GM19351 (cell line): ENCODE measurements at regions not wholly inside any gene's neighbourhood (a gene's known extent, or its start where the extent isn't known, plus 50 kb on each side); places are given as distances from the start of the nearest gene placed in this dataset.
"Not testable (repeated sequence)": the region's sequence is repeated elsewhere in the genome, so short reads cannot be mapped to it uniquely, and the experiment has no call there.

Experiments used
- ATAC-seq: cut with Tn5 transposase; IDR thresholded peaks from one replicate; pipeline ENCODE4 v1.9.1; 2021; ENCODE audit warnings: mild to moderate bottlenecking, moderate library complexity; ENCODE audit not compliant: unreplicated experiment

GRCh38 chr21:32823296-32823695 lies 51.7 kb upstream of the PAXBP1 start:
- not testable (repeated sequence) for ATAC-seq

- no peak for ATAC-seq
Observed at GRCh38 chr21:32824950-32825349, 53.4 kb upstream of the PAXBP1 start.

DNA sequence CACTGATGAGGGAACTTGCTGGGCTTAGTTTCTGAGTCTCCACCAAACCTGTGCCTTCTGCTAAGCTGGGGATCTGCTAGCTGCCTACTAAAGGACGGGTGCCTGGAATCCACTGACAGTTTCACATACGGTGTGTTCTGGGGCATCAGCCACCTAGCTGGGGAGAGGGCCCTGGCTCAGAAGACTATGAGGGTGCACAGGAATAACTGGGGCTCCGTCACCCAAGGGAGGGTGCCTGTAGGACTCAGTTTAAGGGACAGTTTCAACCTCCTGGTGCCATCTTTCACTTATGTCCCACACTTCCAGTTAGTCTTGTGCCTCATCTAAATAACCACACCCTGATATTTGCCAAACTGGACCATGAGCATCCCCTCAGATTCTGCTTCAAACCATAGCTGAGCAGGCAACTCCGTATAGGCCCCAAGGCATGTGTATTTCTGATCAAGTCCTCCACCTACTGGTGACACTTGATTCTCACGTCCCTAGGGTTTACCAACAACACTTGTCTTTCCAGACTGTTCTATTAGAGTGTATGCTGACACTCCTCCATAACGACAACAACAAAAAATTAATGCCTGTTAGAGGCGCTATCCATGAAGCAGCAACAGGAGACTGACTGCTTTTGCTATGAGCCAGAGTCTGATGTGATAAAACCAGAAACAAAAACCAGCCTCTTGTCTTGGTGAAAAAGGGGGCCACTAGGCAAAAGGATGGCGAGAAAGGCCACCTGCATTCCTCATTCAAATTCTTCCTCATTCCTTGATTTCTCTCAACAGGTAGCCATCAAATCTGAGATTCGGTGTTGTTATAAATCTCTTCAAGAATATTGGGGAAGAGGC lies 55.0 kb upstream of the PAXBP1 start:
- ATAC-seq, result peak; percentile 60

GRCh38 chr21:32828908-32829307 lies 57.4 kb upstream of the PAXBP1 start:
- ATAC-seq, result no peak

DNA sequence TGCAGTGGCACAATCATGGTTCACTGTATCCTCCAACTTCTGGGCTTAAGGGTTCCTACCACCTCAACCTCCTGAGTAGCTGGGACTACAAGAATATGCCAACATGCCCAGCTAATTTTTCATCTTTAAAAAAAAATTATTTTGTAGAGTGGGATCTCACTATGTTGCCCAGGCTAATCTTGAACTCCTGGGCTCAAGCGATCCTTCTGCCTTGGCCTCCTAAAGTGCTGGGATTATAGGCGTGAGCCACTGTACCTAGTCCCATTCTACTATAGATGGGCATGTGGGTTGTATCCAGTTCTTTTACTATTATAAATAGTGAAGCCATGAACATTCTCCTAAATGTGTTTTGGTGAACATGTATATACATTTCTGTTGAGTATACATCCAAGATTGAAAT lies 57.9 kb upstream of the PAXBP1 start:
- no peak for ATAC-seq

DNA sequence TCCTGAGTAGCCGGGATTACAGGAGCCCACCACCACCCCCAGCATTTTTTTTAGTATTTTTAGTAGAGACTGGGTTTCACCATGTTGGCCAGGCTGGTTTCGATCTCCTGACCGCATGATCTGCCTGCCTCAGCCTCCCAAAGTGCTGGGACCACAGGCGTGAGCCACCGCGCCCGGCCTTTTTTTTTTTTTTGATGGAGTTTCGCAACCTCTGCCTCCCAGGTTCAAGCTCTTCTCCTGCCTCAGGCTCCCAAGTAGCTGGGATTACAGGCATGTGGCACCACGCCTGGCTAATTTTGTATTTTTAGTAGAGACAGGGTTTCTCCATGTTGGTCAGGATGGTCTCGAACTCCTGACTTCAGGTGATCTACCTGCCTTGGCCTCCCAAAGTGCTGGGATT lies 60.2 kb upstream of the PAXBP1 start:
- not testable (repeated sequence) for ATAC-seq

- no peak for ATAC-seq
Observed at GRCh38 chr21:32834211-32834915, 62.8 kb upstream of the PAXBP1 start.

GRCh38 chr21:32834916-32835235 lies 63.3 kb upstream of the PAXBP1 start:
- ATAC-seq, result no peak

DNA sequence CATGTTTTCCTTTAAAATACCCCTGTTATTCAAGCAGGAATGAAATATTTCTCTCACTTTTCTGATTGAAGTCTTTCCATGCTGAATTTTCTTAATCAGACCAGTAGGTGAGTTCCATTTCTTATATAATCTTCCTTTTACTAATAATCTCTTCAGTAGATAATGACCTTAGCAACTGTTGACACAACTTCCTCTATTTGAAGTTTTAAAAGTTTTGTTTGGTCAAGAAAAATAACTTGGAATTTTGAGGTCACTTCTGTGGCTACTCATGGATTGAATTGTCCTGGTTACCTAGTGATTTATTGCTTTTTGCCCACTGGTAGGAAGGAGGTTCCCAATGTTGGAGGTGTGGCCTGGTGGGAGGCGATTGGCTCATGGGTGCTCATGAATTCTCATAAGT lies 70.6 kb upstream of the PAXBP1 start:
- ATAC-seq, result no peak

GRCh38 chr21:32843561-32843960 lies 72.0 kb upstream of the PAXBP1 start:
- ATAC-seq, result no peak

GRCh38 chr21:32844076-32844475 lies 72.5 kb upstream of the PAXBP1 start:
- ATAC-seq, result no peak

- ATAC-seq, result no peak
Observed at GRCh38 chr21:32844653-32845436, 73.3 kb upstream of the PAXBP1 start.

DNA sequence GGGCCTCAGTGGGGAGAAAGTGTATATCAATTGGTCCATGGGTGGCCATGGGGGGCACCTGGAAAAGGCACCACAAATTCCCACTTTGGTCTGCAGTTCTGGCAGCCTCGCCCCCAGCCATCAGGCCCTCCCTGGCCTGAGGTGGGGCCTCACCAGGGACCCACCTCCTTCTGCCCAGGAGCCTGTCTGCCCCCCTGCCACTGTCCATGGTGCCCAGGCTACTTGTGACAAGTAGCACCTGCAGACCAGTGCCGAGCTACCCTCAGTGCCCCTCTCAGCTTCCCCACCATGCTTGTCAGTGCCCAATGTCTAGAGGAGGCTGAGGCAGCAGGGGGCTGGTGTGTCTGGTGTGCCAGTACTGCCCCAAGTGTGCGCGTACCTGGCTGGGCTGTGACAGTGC lies 87.1 kb upstream of the PAXBP1 start:
- ATAC-seq, result no peak

- no peak for ATAC-seq
Observed at GRCh38 chr21:32860399-32860798, 88.8 kb upstream of the PAXBP1 start.

GRCh38 chr21:32861866-32862265 lies 90.3 kb upstream of the PAXBP1 start:
- no peak for ATAC-seq

GRCh38 chr21:32867597-32867996 lies 96.0 kb upstream of the PAXBP1 start:
- ATAC-seq, result no peak

DNA sequence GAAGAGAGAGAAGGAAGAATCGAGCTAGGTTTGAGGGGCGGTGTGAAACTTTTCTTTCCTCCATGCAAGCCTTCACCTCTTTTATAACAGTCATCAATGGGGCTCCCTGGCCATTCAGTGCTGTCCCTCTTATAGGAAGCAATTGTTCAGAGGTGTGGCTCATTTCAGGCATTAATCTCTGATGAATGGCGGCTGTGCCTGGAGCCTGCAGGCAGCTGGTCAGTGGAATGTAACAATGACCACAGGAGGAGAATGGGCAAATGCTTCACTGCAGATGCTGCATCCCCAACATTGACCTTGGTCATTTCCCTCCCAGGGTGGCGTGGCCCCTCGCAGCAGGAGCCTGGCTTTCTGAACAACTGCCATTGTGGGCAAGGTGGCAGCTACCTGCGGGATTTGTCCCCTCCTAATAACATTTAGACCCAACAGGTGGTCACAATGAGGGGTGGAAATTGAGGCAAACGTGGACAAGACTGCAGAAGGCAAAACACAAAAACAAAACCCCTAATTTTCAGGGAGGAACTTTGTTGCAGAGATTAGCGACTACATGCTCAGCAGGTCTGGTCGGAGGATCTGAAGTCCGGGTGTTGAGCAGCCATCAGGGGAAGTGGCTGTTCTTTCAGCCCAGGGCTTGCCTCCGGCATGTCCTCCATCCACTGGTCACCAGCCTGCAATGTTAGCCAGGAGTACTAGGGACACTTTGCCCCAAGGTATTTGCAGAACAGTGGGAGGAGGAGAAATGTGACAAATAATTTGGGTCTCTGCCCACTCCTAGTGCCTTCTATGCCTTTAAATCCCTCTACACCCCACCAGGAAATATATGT lies 97.3 kb upstream of the PAXBP1 start:
- no peak for ATAC-seq

DNA sequence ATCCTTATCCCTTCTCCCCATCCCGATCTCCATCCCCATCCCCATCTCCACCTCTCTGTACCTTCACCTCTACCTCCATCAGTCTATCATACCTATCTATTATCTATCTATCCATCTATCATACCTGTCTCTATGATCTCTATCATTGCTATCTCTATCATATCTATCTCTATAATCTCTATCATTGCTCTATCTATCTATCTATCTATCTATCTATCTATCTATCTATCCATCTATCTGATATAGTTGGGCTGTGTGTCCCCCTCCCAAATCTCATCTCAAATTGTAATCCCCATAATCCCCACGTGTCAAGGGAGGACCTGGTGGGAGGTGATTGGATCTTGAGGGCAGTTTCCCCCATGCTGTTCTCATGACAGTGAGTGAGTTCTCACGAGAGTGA lies 97.9 kb upstream of the PAXBP1 start:
- ATAC-seq, result no peak

DNA sequence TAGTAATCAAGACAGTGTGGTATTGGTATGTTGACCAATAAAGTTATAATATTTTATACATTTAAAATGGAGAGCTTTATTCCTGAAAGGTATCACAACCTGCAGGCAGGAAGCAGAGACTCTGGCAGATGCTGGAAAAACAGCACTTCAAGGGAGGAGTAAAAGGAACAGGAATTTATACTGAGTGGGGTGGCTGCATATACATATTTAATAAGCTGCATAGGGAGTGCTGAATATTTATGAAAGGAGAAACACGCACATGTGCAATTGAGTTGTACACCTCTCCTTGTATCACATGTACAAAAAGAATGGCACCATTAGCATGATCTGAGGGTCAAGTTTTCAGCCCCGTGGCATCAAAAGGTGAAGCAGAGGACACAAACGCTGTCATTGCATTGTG lies 104.9 kb upstream of the PAXBP1 start:
- ATAC-seq, result no peak

DNA sequence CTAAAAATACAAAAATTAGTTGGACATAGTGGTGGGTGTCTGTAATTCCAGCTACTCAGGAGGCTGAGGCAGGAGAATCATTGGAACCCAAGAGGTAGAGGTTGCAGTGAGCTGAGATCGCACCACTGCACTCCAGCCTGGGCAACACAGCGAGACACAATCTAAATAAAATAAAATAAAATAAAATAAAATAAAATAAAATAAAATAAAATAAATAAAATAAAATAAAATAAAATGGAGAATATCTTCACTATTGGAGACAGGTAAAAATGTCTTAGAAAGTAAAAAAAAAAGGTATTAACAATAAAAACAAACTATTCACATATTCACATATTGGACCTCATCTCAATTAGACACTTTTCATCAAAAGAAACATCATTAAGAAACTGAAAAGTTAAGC lies 106.3 kb upstream of the PAXBP1 start:
- ATAC-seq, result not testable (repeated sequence)

GRCh38 chr21:32878661-32879060 lies 107.1 kb upstream of the PAXBP1 start:
- ATAC-seq, result no peak
